GM18499 (cell line): ENCODE measurements at regions not wholly inside any gene's neighbourhood (a gene's known extent, or its start where the extent isn't known, plus 50 kb on each side); places are given as distances from the start of the nearest gene placed in this dataset.
A peak's percentile ranks its signal among the peaks of the same experiment; 100 is the strongest.

Experiments
- ATAC-seq: cut with Tn5 transposase; IDR thresholded peaks from one replicate; pipeline ENCODE4 v1.9.1; 2021; ENCODE audit warnings: moderate number of reproducible peaks; ENCODE audit not compliant: insufficient read depth, unreplicated experiment

DNA sequence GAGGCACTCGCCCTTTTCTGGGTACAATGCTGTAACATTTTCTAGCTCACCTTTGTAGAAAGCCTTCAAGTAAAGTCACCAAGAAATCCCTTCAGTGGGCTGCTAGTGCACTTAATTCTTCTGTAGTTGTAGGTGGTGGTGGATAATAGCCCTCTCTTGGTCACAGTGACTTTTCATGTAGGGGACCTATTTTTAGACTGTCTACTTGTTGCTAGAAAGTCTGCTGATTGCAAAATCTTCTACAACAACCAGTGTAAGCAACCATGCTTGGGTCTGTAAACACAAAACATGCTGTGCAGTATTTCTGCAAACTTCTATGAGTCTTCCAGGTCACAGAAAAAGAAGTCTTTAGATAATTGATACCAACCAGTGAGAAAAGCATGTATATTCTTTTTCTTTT, 55.6 kb downstream of the PBDC1 start:
- no peak for ATAC-seq

DNA sequence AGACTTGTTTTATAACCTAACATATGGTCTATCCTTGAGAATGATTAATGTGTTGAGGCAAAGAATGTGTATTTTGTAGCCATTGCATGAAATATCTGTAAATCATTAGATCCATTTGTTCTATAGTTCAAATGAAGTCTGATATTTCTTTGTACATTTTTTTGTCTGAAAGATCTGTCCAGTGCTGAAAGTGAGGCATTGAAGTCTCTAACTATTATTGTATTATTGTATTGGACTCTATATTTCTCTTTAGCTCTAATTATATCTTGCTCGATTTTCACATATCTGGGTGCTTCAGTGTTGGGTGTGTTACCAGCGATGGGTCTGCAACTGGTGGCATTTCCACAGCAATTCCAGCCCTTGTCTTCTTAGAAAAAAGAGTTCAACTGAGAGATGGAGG, 76.0 kb downstream of the PBDC1 start:
- ATAC-seq, result no peak

DNA sequence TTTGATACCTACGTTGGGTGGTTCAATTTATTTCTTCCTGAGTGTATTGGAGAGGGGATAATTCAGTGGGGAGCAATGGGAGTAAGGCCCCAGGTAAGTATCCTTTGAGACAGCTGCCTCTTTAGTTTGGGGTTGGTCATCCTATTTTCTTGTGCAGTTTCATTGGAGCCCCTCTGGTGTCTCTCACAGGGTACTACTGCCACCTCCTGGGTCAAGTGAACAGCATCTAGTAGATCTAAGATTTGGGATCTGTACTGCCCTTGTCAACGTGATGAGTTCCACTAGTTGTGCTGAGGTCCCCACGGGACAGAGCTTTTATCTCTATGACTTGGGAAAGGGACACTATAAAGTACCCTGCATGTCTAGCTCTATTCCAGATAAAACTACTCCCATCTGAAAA, 80.6 kb downstream of the PBDC1 start:
- peak; percentile 91 for ATAC-seq

- ATAC-seq, result peak; percentile 88
Measured at GRCh38 chrX:76279007-76279406, 106.1 kb downstream of the PBDC1 start.
